ENCODE measurements at regions not wholly inside any gene's neighbourhood (a gene's known extent, or its start where the extent isn't known, plus 50 kb on each side); places are given as distances from the start of the nearest gene placed in this dataset.

- CTCF ChIA-PET, result interaction anchor here (0.6 kb wide), 1 partner anchor 167 kb away, joined by 3 read pairs; no protein-coding TSS in a partner anchor
- peaks cover 32% of the 10 kb centered on the region for H3K4me1 Mint-ChIP-seq
- H3K9me3 Mint-ChIP-seq, result no peaks in the 10 kb centered on the region
- no peaks in the 10 kb centered on the region for H3K36me3 Mint-ChIP-seq
- H3K4me3 Mint-ChIP-seq, result peak overlapping the region; percentile 79
- H3K27ac Mint-ChIP-seq, result peak overlapping the region; percentile 4
- no peak for DNase-seq
- peaks cover 27% of the 10 kb centered on the region for H3K27me3 Mint-ChIP-seq
Measured at GRCh38 chr16:79769270-79769927, 168.9 kb upstream of the MAF start.

GRCh38 chr16:79768276-79768970 is 167.9 kb upstream of the MAF start:
- H3K4me1 Mint-ChIP-seq, result peaks cover 32% of the 10 kb centered on the region
- H3K27ac Mint-ChIP-seq, result peak overlapping the region; percentile 59
- CTCF ChIA-PET, result interaction anchor here (1.0 kb wide), 1 partner anchor 11 kb away, joined by 5 read pairs; no protein-coding TSS in a partner anchor
- H3K36me3 Mint-ChIP-seq, result no peaks in the 10 kb centered on the region
- peaks cover 27% of the 10 kb centered on the region for H3K27me3 Mint-ChIP-seq
- no peaks in the 10 kb centered on the region for H3K9me3 Mint-ChIP-seq
- no peak for DNase-seq
- peak overlapping the region; percentile 43 for H3K4me3 Mint-ChIP-seq

- Mint-ChIP-seq H3K4me3 (peak overlapping the region; percentile 43), H3K4me1 (peaks cover 32% of the 10 kb centered on the region), H3K36me3 (no peaks in the 10 kb centered on the region), H3K27me3 (peaks cover 27% of the 10 kb centered on the region), H3K9me3 (no peaks in the 10 kb centered on the region), H3K27ac (peak overlapping the region; percentile 59)
- CTCF ChIA-PET, result interaction anchor here (0.9 to 1.0 kb wide), 2 partner anchors 10 to 165 kb away, joined by 3 to 5 read pairs; no protein-coding TSS in a partner anchor
- DNase-seq, result no peak
Measured at GRCh38 chr16:79767421-79768275, 167.1 kb upstream of the MAF start.

GRCh38 chr16:79765901-79766394 is 165.4 kb upstream of the MAF start:
- Mint-ChIP-seq H3K4me1 (peaks cover 30% of the 10 kb centered on the region), H3K4me3 (no peak overlapping the region), H3K27me3 (peaks cover 17% of the 10 kb centered on the region), H3K9me3 (no peaks in the 10 kb centered on the region), H3K27ac (no peak overlapping the region), H3K36me3 (no peaks in the 10 kb centered on the region)
- CTCF ChIA-PET, result no interaction called here
- no peak for DNase-seq

GRCh38 chr16:79765431-79765830 is 164.9 kb upstream of the MAF start:
- H3K4me3 Mint-ChIP-seq, result no peak overlapping the region
- DNase-seq, result no peak
- CTCF ChIA-PET, result no interaction called here

GRCh38 chr16:79764415-79765110 is 164.0 kb upstream of the MAF start:
- DNase-seq, result no peak
- Mint-ChIP-seq H3K36me3 (no peaks in the 10 kb centered on the region), H3K4me1 (peaks cover 18% of the 10 kb centered on the region), H3K9me3 (no peaks in the 10 kb centered on the region), H3K27me3 (peaks cover 11% of the 10 kb centered on the region), H3K4me3 (no peak overlapping the region), H3K27ac (no peak overlapping the region)
- CTCF ChIA-PET, result no interaction called here

More at GRCh38 chr16:79765431-79765830, 164.9 kb upstream of the MAF start:
- no peaks in the 10 kb centered on the region for H3K36me3 Mint-ChIP-seq
- H3K27me3 Mint-ChIP-seq, result peaks cover 12% of the 10 kb centered on the region
- peaks cover 25% of the 10 kb centered on the region for H3K4me1 Mint-ChIP-seq
- no peaks in the 10 kb centered on the region for H3K9me3 Mint-ChIP-seq
- H3K27ac Mint-ChIP-seq, result no peak overlapping the region

- no peaks in the 10 kb centered on the region for H3K4me1 Mint-ChIP-seq
- CTCF ChIA-PET, result no interaction called here
- peaks cover 4% of the 10 kb centered on the region for H3K27me3 Mint-ChIP-seq
- no peaks in the 10 kb centered on the region for H3K36me3 Mint-ChIP-seq
- H3K9me3 Mint-ChIP-seq, result no peaks in the 10 kb centered on the region
- no peak for DNase-seq
- no peak overlapping the region for H3K27ac Mint-ChIP-seq
- no peak overlapping the region for H3K4me3 Mint-ChIP-seq
Measured at GRCh38 chr16:79762217-79762616, 161.7 kb upstream of the MAF start.

- CTCF ChIA-PET, result interaction anchor here (1.8 kb wide), 1 partner anchor 9 kb away, joined by 5 read pairs; no protein-coding TSS in a partner anchor
- H3K36me3 Mint-ChIP-seq, result no peaks in the 10 kb centered on the region
- no peaks in the 10 kb centered on the region for H3K9me3 Mint-ChIP-seq
- no peak for DNase-seq
- H3K27me3 Mint-ChIP-seq, result no peaks in the 10 kb centered on the region
- H3K27ac Mint-ChIP-seq, result no peak overlapping the region
- H3K4me3 Mint-ChIP-seq, result no peak overlapping the region
- H3K4me1 Mint-ChIP-seq, result peaks cover 16% of the 10 kb centered on the region
Measured at GRCh38 chr16:79758615-79759346, 158.2 kb upstream of the MAF start.

- no peak for DNase-seq
- H3K36me3 Mint-ChIP-seq, result no peaks in the 10 kb centered on the region
- no peak overlapping the region for H3K4me3 Mint-ChIP-seq
- peaks cover 4% of the 10 kb centered on the region for H3K27me3 Mint-ChIP-seq
- CTCF ChIA-PET, result interaction anchor here (1.8 kb wide), 1 partner anchor 10 kb away, joined by 5 read pairs; no protein-coding TSS in a partner anchor
- H3K4me1 Mint-ChIP-seq, result peaks cover 16% of the 10 kb centered on the region
- H3K27ac Mint-ChIP-seq, result no peak overlapping the region
- no peaks in the 10 kb centered on the region for H3K9me3 Mint-ChIP-seq
Measured at GRCh38 chr16:79757968-79758367, 157.4 kb upstream of the MAF start.

GRCh38 chr16:79757163-79757562 is 156.6 kb upstream of the MAF start:
- no peaks in the 10 kb centered on the region for H3K36me3 Mint-ChIP-seq
- CTCF ChIA-PET, result interaction anchor here (1.1 to 1.8 kb wide), 2 partner anchors 10 to 311 kb away, joined by 4 to 5 read pairs; no protein-coding TSS in a partner anchor
- H3K27me3 Mint-ChIP-seq, result peaks cover 9% of the 10 kb centered on the region
- peaks cover 16% of the 10 kb centered on the region for H3K4me1 Mint-ChIP-seq
- DNase-seq, result no peak
- no peaks in the 10 kb centered on the region for H3K9me3 Mint-ChIP-seq
- H3K27ac Mint-ChIP-seq, result no peak overlapping the region
- H3K4me3 Mint-ChIP-seq, result no peak overlapping the region

GRCh38 chr16:79756571-79756970 is 156.0 kb upstream of the MAF start:
- Mint-ChIP-seq H3K27ac (no peak overlapping the region), H3K27me3 (peaks cover 9% of the 10 kb centered on the region), H3K9me3 (no peaks in the 10 kb centered on the region), H3K36me3 (no peaks in the 10 kb centered on the region), H3K4me1 (peaks cover 16% of the 10 kb centered on the region), H3K4me3 (no peak overlapping the region)
- DNase-seq, result no peak
- CTCF ChIA-PET, result interaction anchor here (1.1 to 1.8 kb wide), 2 partner anchors 11 to 310 kb away, joined by 4 to 5 read pairs; no protein-coding TSS in a partner anchor

GRCh38 chr16:79754501-79754900 is 154.0 kb upstream of the MAF start:
- H3K4me1 Mint-ChIP-seq, result peaks cover 16% of the 10 kb centered on the region

GRCh38 chr16:79754081-79754480 is 153.5 kb upstream of the MAF start:
- DNase-seq, result no peak
- no peaks in the 10 kb centered on the region for H3K36me3 Mint-ChIP-seq
- peaks cover 20% of the 10 kb centered on the region for H3K4me1 Mint-ChIP-seq
- H3K4me3 Mint-ChIP-seq, result no peak overlapping the region
- H3K27ac Mint-ChIP-seq, result no peak overlapping the region
- peaks cover 9% of the 10 kb centered on the region for H3K27me3 Mint-ChIP-seq
- no peaks in the 10 kb centered on the region for H3K9me3 Mint-ChIP-seq
- CTCF ChIA-PET, result interaction anchor here (0.8 kb wide), 1 partner anchor 23 kb away, joined by 3 read pairs; no protein-coding TSS in a partner anchor

More at GRCh38 chr16:79754501-79754900, 154.0 kb upstream of the MAF start:
- no peak for DNase-seq
- H3K27ac Mint-ChIP-seq, result no peak overlapping the region
- H3K9me3 Mint-ChIP-seq, result no peaks in the 10 kb centered on the region
- no peaks in the 10 kb centered on the region for H3K36me3 Mint-ChIP-seq
- no peak overlapping the region for H3K4me3 Mint-ChIP-seq
- CTCF ChIA-PET, result interaction anchor here (0.8 kb wide), 1 partner anchor 23 kb away, joined by 3 read pairs; no protein-coding TSS in a partner anchor
- H3K27me3 Mint-ChIP-seq, result peaks cover 9% of the 10 kb centered on the region

All from activated naive CD4-positive, alpha-beta T cell treated with anti-CD3 and anti-CD28 coated beads, Interleukin-2, amount 10 ng/mL, durations not matched to agents 7 days and 5 days (primary cell).